ENCODE measurements at regions not wholly inside any gene's neighbourhood (a gene's known extent, or its start where the extent isn't known, plus 50 kb on each side); places are given as distances from the start of the nearest gene placed in this dataset.

- TF ChIP-seq ZBTB33 (IDR thresholded peaks at IDR 0.05) (no peak), MAX (IDR thresholded peaks at IDR 0.05) (no peak)
Observed at GRCh38 chr20:53714524-53714923, 120.9 kb upstream of the ZNF217 start (continued).

- Histone ChIP-seq H3K4me3 (ENCODE audit: low read depth in 1 of 3, low read length in 3 of 3) (no peak overlapping the region), H3K9me3 (ENCODE audit: control insufficient read depth in 4 of 4, low read length in 3 of 4) (no peaks in the 10 kb centered on the region), H3K4me1 (ENCODE audit: control insufficient read depth in 4 of 4, insufficient read depth in 4 of 4, low read length in 3 of 4) (peaks cover 3 to 21% (median 16%) of the 10 kb centered on the region in 4 donors), H3K9ac (ENCODE audit: low read depth in 1 of 2, low read length in 2 of 2) (no peak overlapping the region), H3K36me3 (ENCODE audit: control insufficient read depth in 4 of 4, insufficient read depth in 3 of 4, low read depth in 1 of 4, low read length in 3 of 4) (no peaks in the 10 kb centered on the region), H3K27ac (ENCODE audit: low read depth in 1 of 2, low read length in 2 of 2) (no peak overlapping the region), H3K27me3 (ENCODE audit: control insufficient read depth in 4 of 4, insufficient read depth in 4 of 4, low read length in 3 of 4) (no peaks in the 10 kb centered on the region)
- TF ChIP-seq EGR1 (IDR thresholded peaks at IDR 0.05; ENCODE audit: low read depth in 2 of 2), result no peak
- no peak for TF ChIP-seq SP1 (IDR thresholded peaks at IDR 0.05)
- no peak for TF ChIP-seq RAD21 (IDR thresholded peaks at IDR 0.05)
- no peak for TF ChIP-seq ZBTB33 (IDR thresholded peaks at IDR 0.05)
- TF ChIP-seq FOXA1 (IDR thresholded peaks at IDR 0.05), result no peak
- TF ChIP-seq REST (IDR thresholded peaks at IDR 0.05), result no peak
- no peak for TF ChIP-seq TAF1 (conservative IDR thresholded peaks at IDR 0.05)
- no peak for TF ChIP-seq ATF3 (IDR thresholded peaks at IDR 0.05)
- TF ChIP-seq HNF4A (conservative IDR thresholded peaks at IDR 0.05), result no peak
- no peak for TF ChIP-seq GABPA (IDR thresholded peaks at IDR 0.05 in 1 of 2, conservative IDR thresholded peaks at IDR 0.05 in 1 of 2)
- TF ChIP-seq RXRA (IDR thresholded peaks at IDR 0.05), result no peak
- DNase-seq (ENCODE audit: low spot score), result no peak
- WGBS, result 93% methylated on average over 17 of the region's 17 CpGs
Observed at GRCh38 chr20:53713328-53714056, 119.9 kb upstream of the ZNF217 start.

Data from liver (tissue), 7 donors.